ENCODE measurements at regions not wholly inside any gene's neighbourhood (a gene's known extent, or its start where the extent isn't known, plus 50 kb on each side); places are given as distances from the start of the nearest gene placed in this dataset.

GRCh38 chrX:4656419-4656818, 943.0 kb upstream of the PRKX start (continued):
- TF ChIP-seq EZH2phosphoT487 (IDR thresholded peaks at IDR 0.05; ENCODE audit: unreplicated experiment): no peak
- TF ChIP-seq STAT1 (IDR thresholded peaks at IDR 0.05; ENCODE audit: unreplicated experiment): no peak
- no peak for TF ChIP-seq POLR2AphosphoS5 (IDR thresholded peaks at IDR 0.05; ENCODE audit: low read depth)
- TF ChIP-seq CREB1 (CRISPR knock-in tag; IDR thresholded peaks at IDR 0.05; ENCODE audit: low read depth): no peak

GRCh38 chrX:4655743-4656142, 942.3 kb upstream of the PRKX start:
- Histone ChIP-seq H3K4me1 (ENCODE audit: insufficient read depth) (no peaks in the 10 kb centered on the region), H3K27ac (ENCODE audit: low read depth) (no peak overlapping the region)
- ATAC-seq: no peak

More at GRCh38 chrX:4655743-4656142, 942.3 kb upstream of the PRKX start:
- Mint-ChIP-seq H3K27me3 (ENCODE audit: insufficient read depth, low read depth, poor library complexity) (peaks cover 3% of the 10 kb centered on the region), H3K27ac (no peak overlapping the region), H3K4me3 (no peak overlapping the region), H3K9me3 (peaks cover 9% of the 10 kb centered on the region), H3K4me1 (no peaks in the 10 kb centered on the region), H3K36me3 (ENCODE audit: low read depth) (peaks cover 6% of the 10 kb centered on the region; the same call in 1 of the 3 replicates)
- Histone ChIP-seq H2AFZ (no peak overlapping the region), H3K4me3 (no peak overlapping the region), H4K20me1 (replicated peaks; ENCODE audit: insufficient read depth) (no peaks in the 10 kb centered on the region), H3K9me2 (ENCODE audit: insufficient read depth) (no peaks in the 10 kb centered on the region), H3K36me3 (ENCODE audit: insufficient read depth) (no peaks in the 10 kb centered on the region), H3K4me2 (no peak overlapping the region), H3K79me2 (replicated peaks; ENCODE audit: insufficient read depth) (no peaks in the 10 kb centered on the region), H3K27me3 (ENCODE audit: insufficient read depth) (no peaks in the 10 kb centered on the region), H3F3A (replicated peaks; ENCODE audit: low read depth) (no peaks in the 10 kb centered on the region)
- DNase-seq (ENCODE audit: low spot score): no peak
- TF ChIP-seq ETS1 (IDR thresholded peaks at IDR 0.05): no peak
- no peak for TF ChIP-seq EZH2 (IDR thresholded peaks at IDR 0.05; ENCODE audit: low read depth, unreplicated experiment)
- TF ChIP-seq, protein P1, sequence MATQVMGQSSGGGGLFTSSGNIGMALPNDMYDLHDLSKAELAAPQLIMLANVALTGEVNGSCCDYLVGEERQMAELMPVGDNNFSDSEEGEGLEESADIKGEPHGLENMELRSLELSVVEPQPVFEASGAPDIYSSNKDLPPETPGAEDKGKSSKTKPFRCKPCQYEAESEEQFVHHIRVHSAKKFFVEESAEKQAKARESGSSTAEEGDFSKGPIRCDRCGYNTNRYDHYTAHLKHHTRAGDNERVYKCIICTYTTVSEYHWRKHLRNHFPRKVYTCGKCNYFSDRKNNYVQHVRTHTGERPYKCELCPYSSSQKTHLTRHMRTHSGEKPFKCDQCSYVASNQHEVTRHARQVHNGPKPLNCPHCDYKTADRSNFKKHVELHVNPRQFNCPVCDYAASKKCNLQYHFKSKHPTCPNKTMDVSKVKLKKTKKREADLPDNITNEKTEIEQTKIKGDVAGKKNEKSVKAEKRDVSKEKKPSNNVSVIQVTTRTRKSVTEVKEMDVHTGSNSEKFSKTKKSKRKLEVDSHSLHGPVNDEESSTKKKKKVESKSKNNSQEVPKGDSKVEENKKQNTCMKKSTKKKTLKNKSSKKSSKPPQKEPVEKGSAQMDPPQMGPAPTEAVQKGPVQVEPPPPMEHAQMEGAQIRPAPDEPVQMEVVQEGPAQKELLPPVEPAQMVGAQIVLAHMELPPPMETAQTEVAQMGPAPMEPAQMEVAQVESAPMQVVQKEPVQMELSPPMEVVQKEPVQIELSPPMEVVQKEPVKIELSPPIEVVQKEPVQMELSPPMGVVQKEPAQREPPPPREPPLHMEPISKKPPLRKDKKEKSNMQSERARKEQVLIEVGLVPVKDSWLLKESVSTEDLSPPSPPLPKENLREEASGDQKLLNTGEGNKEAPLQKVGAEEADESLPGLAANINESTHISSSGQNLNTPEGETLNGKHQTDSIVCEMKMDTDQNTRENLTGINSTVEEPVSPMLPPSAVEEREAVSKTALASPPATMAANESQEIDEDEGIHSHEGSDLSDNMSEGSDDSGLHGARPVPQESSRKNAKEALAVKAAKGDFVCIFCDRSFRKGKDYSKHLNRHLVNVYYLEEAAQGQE (IDR thresholded peaks at IDR 0.05; ENCODE audit: unreplicated experiment): no peak
- no peak for TF ChIP-seq ZNF114 (CRISPR knock-in tag; IDR thresholded peaks at IDR 0.05)
- TF ChIP-seq, protein P2, sequence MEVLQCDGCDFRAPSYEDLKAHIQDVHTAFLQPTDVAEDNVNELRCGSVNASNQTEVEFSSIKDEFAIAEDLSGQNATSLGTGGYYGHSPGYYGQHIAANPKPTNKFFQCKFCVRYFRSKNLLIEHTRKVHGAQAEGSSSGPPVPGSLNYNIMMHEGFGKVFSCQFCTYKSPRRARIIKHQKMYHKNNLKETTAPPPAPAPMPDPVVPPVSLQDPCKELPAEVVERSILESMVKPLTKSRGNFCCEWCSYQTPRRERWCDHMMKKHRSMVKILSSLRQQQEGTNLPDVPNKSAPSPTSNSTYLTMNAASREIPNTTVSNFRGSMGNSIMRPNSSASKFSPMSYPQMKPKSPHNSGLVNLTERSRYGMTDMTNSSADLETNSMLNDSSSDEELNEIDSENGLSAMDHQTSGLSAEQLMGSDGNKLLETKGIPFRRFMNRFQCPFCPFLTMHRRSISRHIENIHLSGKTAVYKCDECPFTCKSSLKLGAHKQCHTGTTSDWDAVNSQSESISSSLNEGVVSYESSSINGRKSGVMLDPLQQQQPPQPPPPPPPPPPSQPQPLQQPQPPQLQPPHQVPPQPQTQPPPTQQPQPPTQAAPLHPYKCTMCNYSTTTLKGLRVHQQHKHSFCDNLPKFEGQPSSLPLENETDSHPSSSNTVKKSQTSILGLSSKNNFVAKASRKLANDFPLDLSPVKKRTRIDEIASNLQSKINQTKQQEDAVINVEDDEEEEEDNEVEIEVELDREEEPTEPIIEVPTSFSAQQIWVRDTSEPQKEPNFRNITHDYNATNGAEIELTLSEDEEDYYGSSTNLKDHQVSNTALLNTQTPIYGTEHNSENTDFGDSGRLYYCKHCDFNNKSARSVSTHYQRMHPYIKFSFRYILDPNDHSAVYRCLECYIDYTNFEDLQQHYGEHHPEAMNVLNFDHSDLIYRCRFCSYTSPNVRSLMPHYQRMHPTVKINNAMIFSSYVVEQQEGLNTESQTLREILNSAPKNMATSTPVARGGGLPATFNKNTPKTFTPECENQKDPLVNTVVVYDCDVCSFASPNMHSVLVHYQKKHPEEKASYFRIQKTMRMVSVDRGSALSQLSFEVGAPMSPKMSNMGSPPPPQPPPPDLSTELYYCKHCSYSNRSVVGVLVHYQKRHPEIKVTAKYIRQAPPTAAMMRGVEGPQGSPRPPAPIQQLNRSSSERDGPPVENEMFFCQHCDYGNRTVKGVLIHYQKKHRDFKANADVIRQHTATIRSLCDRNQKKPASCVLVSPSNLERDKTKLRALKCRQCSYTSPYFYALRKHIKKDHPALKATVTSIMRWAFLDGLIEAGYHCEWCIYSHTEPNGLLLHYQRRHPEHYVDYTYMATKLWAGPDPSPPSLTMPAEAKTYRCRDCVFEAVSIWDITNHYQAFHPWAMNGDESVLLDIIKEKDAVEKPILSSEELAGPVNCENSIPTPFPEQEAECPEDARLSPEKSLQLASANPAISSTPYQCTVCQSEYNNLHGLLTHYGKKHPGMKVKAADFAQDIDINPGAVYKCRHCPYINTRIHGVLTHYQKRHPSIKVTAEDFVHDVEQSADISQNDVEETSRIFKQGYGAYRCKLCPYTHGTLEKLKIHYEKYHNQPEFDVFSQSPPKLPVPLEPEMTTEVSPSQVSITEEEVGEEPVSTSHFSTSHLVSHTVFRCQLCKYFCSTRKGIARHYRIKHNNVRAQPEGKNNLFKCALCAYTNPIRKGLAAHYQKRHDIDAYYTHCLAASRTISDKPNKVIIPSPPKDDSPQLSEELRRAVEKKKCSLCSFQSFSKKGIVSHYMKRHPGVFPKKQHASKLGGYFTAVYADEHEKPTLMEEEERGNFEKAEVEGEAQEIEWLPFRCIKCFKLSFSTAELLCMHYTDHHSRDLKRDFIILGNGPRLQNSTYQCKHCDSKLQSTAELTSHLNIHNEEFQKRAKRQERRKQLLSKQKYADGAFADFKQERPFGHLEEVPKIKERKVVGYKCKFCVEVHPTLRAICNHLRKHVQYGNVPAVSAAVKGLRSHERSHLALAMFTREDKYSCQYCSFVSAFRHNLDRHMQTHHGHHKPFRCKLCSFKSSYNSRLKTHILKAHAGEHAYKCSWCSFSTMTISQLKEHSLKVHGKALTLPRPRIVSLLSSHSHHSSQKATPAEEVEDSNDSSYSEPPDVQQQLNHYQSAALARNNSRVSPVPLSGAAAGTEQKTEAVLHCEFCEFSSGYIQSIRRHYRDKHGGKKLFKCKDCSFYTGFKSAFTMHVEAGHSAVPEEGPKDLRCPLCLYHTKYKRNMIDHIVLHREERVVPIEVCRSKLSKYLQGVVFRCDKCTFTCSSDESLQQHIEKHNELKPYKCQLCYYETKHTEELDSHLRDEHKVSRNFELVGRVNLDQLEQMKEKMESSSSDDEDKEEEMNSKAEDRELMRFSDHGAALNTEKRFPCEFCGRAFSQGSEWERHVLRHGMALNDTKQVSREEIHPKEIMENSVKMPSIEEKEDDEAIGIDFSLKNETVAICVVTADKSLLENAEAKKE (CRISPR knock-in tag; IDR thresholded peaks at IDR 0.05): no peak
- no peak for TF ChIP-seq ZNF331 (CRISPR knock-in tag; IDR thresholded peaks at IDR 0.05; ENCODE audit: low read depth)
- no peak for TF ChIP-seq JUNB (IDR thresholded peaks at IDR 0.05; ENCODE audit: unreplicated experiment)
- no peak for TF ChIP-seq EZH2phosphoT487 (IDR thresholded peaks at IDR 0.05; ENCODE audit: unreplicated experiment)
- no peak for TF ChIP-seq CREB1 (CRISPR knock-in tag; IDR thresholded peaks at IDR 0.05; ENCODE audit: low read depth)
- TF ChIP-seq STAT1 (IDR thresholded peaks at IDR 0.05; ENCODE audit: unreplicated experiment): no peak
- no peak for TF ChIP-seq CTCF (conservative IDR thresholded peaks at IDR 0.05; ENCODE audit: low read depth in 2 of 2)
- TF ChIP-seq POLR2AphosphoS5 (IDR thresholded peaks at IDR 0.05; ENCODE audit: low read depth): no peak
- no peak for TF ChIP-seq NANOG (IDR thresholded peaks at IDR 0.05; ENCODE audit: borderline replicate concordance)
